ENCODE measurements at regions not wholly inside any gene's neighbourhood (a gene's known extent, or its start where the extent isn't known, plus 50 kb on each side); places are given as distances from the start of the nearest gene placed in this dataset.

GRCh38 chr16:54816471-54816870, 114.2 kb upstream of the IRX5 start:
- POLR2A ChIA-PET: no interaction called here
- no peak for TF ChIP-seq CTCF (IDR thresholded peaks at IDR 0.05; ENCODE audit: control extremely low read depth, extremely low read depth, low read depth, missing control alignments)
- DNase-seq (ENCODE audit: extremely low spot score): no peak
- CTCF ChIA-PET: no interaction called here

GRCh38 chr16:54815177-54815576, 115.5 kb upstream of the IRX5 start:
- ChIA-PET POLR2A (no interaction called here), CTCF (no interaction called here)
- DNase-seq (ENCODE audit: extremely low spot score): no peak
- no peak for TF ChIP-seq CTCF (IDR thresholded peaks at IDR 0.05; ENCODE audit: control extremely low read depth, extremely low read depth, low read depth, missing control alignments)

- POLR2A ChIA-PET: no interaction called here
- no peak for TF ChIP-seq CTCF (IDR thresholded peaks at IDR 0.05; ENCODE audit: control extremely low read depth, extremely low read depth, low read depth, missing control alignments)
- CTCF ChIA-PET: no interaction called here
Measured at GRCh38 chr16:54813778-54814177, 116.9 kb upstream of the IRX5 start.

GRCh38 chr16:54812229-54812628, 118.4 kb upstream of the IRX5 start:
- POLR2A ChIA-PET: no interaction called here
- TF ChIP-seq CTCF (IDR thresholded peaks at IDR 0.05; ENCODE audit: control extremely low read depth, extremely low read depth, low read depth, missing control alignments): no peak
- DNase-seq (ENCODE audit: extremely low spot score): no peak
- CTCF ChIA-PET: no interaction called here

More at GRCh38 chr16:54813778-54814177, 116.9 kb upstream of the IRX5 start:
- no peak for DNase-seq (ENCODE audit: extremely low spot score)

- DNase-seq (ENCODE audit: extremely low spot score): no peak
- ChIA-PET CTCF (no interaction called here), POLR2A (no interaction called here)
- TF ChIP-seq CTCF (IDR thresholded peaks at IDR 0.05; ENCODE audit: control extremely low read depth, extremely low read depth, low read depth, missing control alignments): no peak
Measured at GRCh38 chr16:54808890-54809289, 121.8 kb upstream of the IRX5 start.

GRCh38 chr16:54806881-54807360, 123.7 kb upstream of the IRX5 start:
- no peak for DNase-seq (ENCODE audit: extremely low spot score)
- CTCF ChIA-PET: no interaction called here
- POLR2A ChIA-PET: no interaction called here
- TF ChIP-seq CTCF (IDR thresholded peaks at IDR 0.05; ENCODE audit: control extremely low read depth, extremely low read depth, low read depth, missing control alignments): no peak

- POLR2A ChIA-PET: no interaction called here
- CTCF ChIA-PET: no interaction called here
- DNase-seq (ENCODE audit: extremely low spot score): no peak
- TF ChIP-seq CTCF (IDR thresholded peaks at IDR 0.05; ENCODE audit: control extremely low read depth, extremely low read depth, low read depth, missing control alignments): no peak
Measured at GRCh38 chr16:54806378-54806777, 124.3 kb upstream of the IRX5 start.

Measured in GM10248 (cell line).